HG02610 (cell line): ENCODE measurements at regions not wholly inside any gene's neighbourhood (a gene's known extent, or its start where the extent isn't known, plus 50 kb on each side); places are given as distances from the start of the nearest gene placed in this dataset.
"Not testable (repeated sequence)": the region's sequence is repeated elsewhere in the genome, so short reads cannot be mapped to it uniquely, and the experiment has no call there.

Source experiments
- ATAC-seq: cut with Tn5 transposase; IDR thresholded peaks from one replicate; pipeline ENCODE4 v1.9.1; 2021; ENCODE audit warnings: mild to moderate bottlenecking, moderate library complexity; ENCODE audit not compliant: unreplicated experiment

- no peak for ATAC-seq
These were observed 92.6 kb upstream of the NDUFV2 start for GRCh38 chr18:9009703-9010488.

DNA sequence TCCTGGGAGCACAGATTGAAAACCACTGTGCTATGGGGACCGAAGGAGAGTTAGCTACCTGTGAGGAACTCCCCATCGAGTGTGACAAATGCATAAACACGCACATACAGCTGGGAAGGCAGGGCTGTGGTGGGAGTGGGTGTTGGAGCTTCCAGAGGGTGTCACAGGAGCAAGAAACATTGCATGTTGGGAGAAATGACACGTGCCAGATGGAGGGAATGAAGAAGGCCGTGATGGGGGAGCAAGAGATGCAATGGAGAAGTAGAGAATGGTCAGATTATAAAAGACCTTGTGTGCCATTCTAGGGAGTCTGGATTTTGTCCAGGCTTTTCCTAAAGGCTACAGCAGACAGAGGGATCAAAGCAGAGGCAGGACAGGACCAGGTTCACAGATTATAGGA, 91.1 kb upstream of the NDUFV2 start:
- ATAC-seq, result no peak

DNA sequence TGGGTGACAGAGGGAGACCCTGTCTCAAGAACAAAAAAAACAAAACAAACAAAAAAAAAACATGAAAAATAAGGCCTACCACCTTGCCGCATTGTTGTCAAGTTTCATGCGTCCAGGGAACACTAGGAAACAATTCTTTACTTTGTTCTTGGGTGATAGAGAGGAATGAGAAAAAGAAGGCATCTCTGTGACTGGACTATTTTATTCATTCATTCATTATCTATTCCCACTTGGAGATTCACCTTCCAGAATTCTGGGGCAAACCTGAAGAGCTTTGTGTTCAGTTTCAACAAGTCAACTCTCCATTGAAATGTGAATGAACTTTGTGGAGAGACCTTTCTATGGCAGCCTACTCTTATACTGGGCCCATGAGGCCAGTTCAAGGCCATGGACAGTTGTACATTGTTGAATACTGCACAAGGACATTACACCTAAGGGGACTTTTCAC, 88.5 kb upstream of the NDUFV2 start:
- ATAC-seq, result no peak

GRCh38 chr18:9015689-9016088, 86.8 kb upstream of the NDUFV2 start:
- ATAC-seq, result no peak

DNA sequence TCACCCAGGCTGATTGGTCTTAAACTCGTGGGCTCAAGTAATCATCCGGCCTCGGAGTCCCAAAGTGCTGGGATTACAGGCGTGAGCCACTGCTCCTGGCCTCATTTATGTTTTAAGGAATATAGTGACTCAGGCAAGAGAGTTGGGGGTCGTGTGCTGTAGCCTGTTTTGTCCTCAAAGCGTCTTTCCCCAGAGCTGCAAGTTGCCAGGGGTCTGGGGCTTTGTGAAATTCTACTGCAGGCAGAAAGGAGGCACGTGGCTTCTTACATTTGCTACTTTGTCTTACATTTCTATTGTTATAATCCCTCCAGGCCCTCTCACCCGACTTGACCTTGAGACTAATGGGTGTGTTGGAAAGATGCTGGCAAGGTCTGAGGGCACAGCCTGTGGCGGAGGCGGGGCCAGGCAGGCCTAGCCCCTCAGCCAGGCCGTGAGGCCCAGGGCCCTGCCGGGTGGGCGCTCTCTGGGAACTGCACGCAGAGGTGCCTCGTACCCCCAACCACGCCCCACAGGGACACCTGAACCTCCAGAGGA, 85.8 kb upstream of the NDUFV2 start:
- ATAC-seq, result no peak

DNA sequence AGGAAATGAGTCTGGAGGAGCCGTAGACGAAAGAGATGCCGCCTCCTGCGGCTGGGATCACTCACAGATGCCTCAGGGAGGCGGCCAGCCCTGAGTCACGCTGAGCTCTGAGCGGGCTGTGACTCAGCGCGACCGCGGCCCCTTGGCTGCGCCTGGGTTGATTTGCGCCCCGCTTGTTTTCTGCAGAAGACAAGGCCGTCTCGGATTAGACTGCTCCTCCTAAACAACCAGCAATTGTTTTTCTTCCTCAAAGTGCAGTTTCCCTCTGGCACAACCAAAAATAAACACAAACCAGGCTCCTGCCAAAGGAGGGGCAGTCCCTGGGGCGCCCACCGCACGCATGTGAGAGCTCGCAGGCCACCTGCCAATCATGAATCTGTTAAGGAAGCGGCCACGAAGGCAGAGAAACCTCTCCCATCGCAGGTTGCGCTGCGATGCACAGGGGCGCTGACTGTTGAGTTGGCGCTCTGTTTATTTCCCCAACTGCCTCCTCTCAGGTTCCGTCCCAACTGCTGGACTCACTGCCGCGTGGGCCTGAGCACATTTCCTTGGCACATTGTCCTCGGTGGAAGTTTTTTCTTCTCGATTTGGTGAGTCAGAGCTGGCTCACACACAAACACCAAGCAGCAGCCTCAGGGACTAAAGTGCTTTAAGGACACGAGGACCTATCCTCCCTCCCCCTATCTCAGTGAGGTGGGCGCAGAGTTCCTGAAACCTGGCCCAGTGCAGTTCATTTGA, 85.2 kb upstream of the NDUFV2 start:
- peak; percentile 94 for ATAC-seq

GRCh38 chr18:9017905-9018227, 84.6 kb upstream of the NDUFV2 start:
- no peak for ATAC-seq

GRCh38 chr18:9019135-9019534, 83.4 kb upstream of the NDUFV2 start:
- ATAC-seq, result no peak

GRCh38 chr18:9020221-9020620, 82.3 kb upstream of the NDUFV2 start:
- ATAC-seq, result no peak

DNA sequence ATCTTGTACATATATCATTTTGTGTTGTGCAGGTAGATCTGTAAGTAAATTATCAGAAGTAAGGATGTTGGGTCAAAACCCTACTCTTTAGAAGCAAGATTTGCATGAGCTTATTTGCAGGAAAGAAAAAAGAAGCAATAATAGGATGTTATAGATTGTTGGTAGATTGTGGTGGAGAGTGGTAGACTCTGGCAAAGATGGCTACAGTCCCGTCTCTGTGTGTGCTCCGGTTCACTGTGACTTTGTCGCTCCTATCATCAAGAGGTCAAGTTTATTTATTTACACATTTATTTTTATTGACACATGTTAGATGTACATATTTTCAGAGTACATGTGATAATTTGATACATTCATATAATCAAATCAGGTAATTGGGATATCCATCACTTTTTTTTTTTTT, 81.0 kb upstream of the NDUFV2 start:
- ATAC-seq, result no peak

GRCh38 chr18:9022397-9023155, 79.9 kb upstream of the NDUFV2 start:
- no peak for ATAC-seq

GRCh38 chr18:9024031-9024646, 78.4 kb upstream of the NDUFV2 start:
- not testable (repeated sequence) for ATAC-seq

DNA sequence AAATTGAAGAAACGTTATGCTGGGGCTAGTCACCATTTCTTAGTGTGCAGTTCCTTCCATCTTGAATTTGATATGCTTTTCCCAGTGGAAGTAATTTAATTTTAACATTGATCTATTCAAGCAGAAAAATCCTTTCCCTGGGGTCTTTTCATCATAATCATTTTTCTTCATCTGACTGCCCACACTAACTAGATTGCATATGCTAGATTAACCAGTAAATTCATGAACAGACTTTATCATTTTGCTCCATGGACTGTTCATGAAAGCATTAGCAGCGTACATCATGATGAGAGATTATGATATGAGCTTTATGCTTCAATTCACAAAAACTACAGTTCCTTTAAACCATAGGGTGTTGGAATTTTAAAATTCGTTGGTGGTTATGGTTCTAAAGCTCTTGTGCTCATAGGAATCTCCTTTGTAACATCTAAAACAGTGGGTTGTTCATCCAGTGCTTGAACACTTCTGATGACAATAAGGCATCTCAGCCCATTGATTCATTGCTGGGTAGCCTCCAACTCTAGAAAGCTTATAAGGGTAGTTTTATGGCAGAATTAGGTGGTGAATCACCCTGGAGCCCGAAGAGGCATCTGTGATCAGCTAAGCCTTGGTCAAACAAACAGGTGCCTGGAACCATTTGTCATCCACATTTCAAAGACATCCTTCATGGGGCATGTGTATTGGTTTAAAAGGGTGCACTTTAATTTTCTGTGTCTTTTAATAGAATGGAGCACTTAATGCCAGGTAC, 77.2 kb upstream of the NDUFV2 start:
- no peak for ATAC-seq

GRCh38 chr18:9029131-9029530, 73.4 kb upstream of the NDUFV2 start:
- no peak for ATAC-seq

DNA sequence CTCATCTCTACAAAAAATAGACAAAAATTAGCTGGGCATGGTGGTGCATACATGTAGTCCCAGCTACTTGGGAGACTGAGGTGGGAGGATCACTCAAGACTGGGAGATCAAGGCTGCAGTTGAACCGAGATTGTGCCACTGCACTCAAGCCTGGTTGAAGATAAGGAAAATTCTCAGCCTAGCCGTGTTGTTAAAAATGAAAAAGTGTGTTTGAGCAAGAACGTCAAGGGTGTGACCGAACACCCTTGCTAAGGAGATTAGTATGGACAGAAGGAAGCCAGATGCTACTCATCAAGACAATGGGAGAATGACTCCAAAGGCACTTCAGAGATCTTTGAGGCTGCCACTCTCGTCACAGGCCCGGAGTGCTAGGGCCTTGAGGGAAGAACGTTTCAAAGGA, 70.0 kb upstream of the NDUFV2 start:
- no peak for ATAC-seq

DNA sequence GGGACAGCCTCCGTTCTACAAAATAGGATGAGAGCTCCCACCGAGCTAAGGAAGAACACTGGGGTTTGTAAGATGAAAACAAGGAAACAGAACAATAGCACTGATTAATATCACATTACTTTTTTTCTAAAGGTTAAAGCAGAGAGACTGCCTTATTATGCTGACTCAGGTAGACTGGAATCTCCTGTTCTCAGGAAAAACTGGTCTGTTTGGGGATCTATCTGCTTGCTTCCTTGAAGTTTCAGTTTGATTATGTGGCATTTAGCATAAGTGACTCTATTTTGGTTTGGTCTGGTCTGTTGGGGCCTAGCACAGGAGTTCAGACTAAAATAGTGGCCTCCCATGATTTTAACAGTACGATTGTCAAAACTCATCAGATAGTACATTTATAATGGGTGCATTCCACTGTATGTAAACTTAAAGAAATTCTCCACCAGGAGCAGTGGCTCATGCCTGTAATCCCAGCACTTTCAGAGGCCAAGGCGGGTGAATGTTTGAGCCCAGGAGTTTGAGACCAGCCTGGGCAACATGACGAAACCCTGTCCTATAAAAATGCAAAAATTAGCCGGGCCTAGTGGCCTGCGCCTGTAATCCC, 64.1 kb upstream of the NDUFV2 start:
- no peak for ATAC-seq

DNA sequence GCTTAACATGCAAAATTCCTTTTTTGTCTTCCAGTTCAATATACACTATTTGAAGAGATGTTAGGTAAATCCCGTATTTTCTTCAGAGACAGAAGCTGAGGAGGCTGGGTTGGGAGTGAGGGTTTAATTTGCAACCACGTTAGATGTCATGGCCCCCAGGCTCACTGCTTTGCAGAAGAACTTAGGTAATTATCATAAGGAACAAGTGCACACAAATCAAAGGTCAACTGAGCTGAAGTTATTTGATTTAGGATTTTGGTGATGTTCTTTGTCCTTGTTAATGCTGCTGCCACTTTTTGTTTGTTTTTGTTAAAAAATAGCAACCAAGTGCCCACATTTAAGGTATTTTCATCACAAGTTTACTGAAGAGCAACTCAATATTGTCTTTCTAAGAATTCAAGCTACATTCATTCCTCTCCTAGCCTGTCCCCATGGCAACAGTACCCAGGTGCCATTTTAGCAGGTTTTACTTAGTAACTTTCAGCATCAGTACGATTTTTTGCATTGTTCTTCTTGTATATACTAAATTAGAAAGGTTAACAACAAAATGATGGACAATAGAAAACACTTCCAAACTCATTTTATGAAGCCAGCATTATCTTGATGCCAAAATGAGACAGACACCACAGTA, 62.9 kb upstream of the NDUFV2 start:
- ATAC-seq, result no peak

DNA sequence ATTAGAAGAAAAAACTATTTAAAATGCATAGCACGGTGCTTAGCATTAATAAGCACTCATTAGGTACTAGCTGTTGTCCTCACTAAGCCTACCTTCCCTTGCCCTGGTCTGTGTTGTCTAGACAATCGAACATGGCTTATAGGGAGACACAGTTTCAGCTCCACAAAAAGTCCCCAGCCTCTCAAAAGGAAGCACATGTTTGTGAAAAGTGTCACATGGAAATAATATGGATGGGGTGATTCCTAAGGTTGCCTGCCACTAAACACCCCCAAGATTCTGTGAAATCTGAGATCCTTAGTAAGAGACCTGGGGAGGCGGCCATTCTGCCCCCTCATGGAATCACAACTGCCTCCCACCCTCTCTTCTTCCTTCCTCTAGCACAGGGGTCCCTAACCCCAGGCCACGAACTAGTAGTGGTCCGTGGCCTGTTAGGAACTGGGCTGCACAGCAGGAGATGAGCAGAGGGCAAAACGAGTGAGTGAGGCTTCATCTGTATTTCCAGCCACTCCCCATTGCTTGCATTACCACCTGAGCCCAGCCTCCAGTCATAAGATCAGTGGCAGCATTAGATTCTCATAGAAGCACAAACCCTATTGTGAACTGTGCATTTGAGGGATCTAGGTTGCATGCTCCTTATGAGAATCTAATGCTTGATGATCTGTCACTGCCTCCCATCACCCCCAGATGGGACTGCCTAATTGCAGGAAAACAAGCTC, 59.6 kb upstream of the NDUFV2 start:
- no peak for ATAC-seq

GRCh38 chr18:9043581-9043980, 58.9 kb upstream of the NDUFV2 start:
- no peak for ATAC-seq
